Stimulated activated CD4-positive, alpha-beta T cell treated with anti-CD3 and anti-CD28 coated beads, TNF-alpha, amount 100 ng/mL, for 24 hours (primary cell): ENCODE measurements at regions not wholly inside any gene's neighbourhood (a gene's known extent, or its start where the extent isn't known, plus 50 kb on each side); places are given as distances from the start of the nearest gene placed in this dataset.

Experiments used
- DNase-seq, 3 experiments: peaks; one replicate each; pipeline ENCODE4 v3.0.0-alpha.2; 2020; ENCODE audit warnings: low read depth in 3 of 3

GRCh38 chr1:60196026-60196425, 122.5 kb upstream of the C1orf87 start:
- DNase-seq = no peak

DNA sequence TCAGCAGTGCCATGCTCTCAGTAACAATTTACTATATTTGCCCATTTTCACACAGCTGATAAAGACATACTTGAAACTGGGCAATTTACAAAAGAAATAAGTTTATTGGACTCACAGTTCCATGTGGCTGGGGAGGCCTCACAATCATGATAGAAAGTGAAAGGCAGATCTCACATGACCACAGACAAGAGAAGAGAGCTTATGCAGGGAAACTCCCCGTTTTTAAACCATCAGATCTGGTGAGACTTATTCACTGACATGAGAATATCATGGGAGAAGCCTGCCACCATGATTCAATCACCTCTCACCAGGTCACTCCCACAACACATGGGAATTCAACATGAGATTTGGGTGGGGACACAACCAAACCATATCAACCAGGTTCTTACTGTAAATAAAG, 112.1 kb upstream of the C1orf87 start:
- DNase-seq = no peak

GRCh38 chr1:60184521-60184920, 111.0 kb upstream of the C1orf87 start:
- DNase-seq = no peak

DNA sequence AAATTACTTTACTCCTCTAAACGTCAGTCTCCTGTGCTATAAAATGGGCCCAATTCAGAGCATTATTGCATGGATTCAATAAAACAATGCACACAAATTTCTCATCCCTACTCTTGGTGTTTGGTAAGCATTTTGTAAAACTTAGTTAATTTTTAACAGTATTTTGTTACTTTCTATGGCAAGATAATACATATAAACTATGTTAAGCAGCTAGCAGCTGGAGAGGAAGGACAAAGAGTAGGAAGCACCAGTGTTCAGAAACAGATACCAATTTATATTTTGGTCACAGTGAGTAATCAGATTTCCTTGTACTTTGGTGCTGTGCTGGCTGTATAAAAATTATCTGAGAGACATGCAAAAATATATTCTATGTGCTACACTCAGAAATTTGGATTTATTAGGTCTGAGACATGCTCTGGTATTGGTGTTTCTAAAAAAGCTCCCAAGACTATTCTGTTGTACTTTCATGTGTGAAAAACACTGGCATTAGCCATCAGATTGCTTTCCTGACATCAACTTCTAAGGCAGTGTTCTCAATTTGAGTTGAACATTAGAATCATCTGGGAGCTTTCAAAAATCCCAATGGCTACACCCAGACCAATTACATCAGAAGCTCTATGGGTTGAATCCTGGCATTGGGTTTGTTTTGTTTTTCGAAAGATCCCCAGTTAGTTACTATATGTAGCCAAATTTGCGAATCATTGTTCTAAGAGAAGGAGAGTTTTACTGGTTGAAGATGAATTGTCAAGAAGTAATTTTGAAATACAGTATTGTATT, 100.3 kb upstream of the C1orf87 start:
- no peak for DNase-seq

DNA sequence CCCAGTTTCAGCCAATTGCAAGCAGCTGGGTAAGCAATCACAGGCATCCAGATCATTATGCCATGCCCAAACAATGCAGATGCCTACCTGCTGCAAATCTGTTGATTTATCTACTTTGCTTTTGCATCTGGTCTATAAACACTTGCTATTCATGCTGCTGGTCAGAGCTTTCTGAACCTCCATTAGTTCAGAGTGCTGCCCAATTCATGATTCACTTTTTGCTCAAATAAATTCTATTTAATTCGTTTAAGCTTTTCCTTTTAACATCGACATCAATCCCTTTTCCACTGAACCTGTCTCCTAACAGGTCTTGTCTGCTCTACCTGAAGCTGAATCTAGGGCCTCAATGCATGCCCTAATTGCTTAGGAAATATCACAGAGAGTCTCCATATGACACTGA, 99.4 kb upstream of the C1orf87 start:
- no peak for DNase-seq

DNA sequence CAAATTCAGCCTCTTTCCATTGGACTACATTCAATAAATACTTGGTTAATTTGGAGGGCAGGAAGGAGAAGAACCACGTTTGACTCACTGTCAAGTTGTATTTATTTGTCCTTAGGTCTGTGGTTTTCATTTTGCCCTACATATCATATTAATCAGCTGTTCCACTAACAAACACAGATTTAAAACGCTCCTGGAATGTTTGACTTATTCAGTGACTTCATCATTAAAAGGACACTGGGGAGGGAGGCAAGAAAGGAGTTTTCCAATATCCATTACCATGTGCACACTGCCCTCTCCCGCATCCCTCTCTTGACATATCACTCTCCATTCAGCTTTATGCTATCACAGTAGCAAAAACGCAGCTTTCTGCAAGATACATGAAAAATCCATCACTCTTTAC, 98.2 kb upstream of the C1orf87 start:
- no peak for DNase-seq

DNA sequence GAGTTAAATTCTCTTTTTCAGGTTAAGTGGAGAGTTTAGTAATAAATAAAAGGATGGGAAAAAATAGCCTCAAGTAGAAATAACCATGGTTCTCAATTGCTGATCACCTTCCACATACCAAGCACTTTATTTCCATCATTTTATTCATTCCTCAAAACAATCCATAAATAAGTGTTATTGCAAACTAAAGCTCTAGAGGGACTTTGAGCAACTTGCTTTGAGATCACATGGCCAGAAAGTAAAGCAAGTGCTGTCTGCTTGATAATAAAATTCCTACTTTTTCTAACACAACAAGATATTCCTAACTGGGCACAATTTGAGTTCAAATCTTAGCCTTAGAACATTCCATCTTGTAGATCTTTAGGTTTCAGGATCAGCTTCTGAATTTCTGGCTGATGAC, 97.1 kb upstream of the C1orf87 start:
- no peak for DNase-seq

GRCh38 chr1:60169206-60169605, 95.6 kb upstream of the C1orf87 start:
- DNase-seq = no peak

DNA sequence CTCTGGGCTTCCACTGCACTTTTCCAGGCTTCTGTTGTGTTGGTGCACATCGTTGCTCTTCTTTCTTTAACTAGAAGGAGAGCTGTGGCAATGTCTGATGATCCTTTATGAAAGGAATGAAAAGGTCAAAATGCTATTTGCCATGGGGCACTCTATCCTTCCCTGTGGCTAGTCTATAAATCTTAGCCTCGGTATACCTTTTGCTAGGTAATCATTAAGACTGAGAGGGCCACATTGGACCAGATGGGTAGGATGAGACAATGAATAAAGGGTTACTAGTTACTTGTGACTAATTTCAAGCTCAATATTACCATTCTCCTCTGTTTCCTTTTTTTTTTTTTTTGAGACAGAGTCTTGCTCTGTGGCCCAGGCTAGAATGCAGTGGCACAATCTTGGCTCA, 89.4 kb upstream of the C1orf87 start:
- no peak for DNase-seq

GRCh38 chr1:60160141-60160540, 86.6 kb upstream of the C1orf87 start:
- DNase-seq = no peak

GRCh38 chr1:60156371-60156770, 82.8 kb upstream of the C1orf87 start:
- DNase-seq = no peak

- no peak for DNase-seq
Observed at GRCh38 chr1:60153961-60154360, 80.4 kb upstream of the C1orf87 start.

GRCh38 chr1:60152891-60153290, 79.3 kb upstream of the C1orf87 start:
- DNase-seq = no peak

GRCh38 chr1:60151311-60151710, 77.7 kb upstream of the C1orf87 start:
- DNase-seq = no peak

GRCh38 chr1:60149251-60149650, 75.7 kb upstream of the C1orf87 start:
- DNase-seq = no peak

GRCh38 chr1:60146884-60147283, 73.3 kb upstream of the C1orf87 start:
- no peak for DNase-seq

GRCh38 chr1:60145771-60146170, 72.2 kb upstream of the C1orf87 start:
- DNase-seq = no peak

DNA sequence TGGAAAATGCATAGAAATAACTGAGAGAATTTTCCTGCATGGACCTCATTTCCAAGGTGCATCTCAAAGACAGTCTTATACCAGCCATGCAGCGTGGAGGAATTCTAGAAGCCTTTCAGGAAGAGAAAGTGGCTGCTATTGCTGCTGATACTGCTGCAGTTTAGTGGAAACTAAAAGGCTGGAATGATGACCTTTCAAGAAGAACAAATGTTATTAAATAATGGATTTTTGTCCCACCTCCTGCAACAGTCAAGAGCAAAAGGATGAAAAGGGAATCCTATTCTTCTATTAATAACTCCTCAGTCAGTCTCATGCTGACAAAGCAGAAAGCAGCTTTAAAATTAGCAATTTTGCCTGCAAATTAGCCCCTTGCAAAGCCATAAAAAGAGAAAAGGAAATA, 68.2 kb upstream of the C1orf87 start:
- no peak for DNase-seq

DNA sequence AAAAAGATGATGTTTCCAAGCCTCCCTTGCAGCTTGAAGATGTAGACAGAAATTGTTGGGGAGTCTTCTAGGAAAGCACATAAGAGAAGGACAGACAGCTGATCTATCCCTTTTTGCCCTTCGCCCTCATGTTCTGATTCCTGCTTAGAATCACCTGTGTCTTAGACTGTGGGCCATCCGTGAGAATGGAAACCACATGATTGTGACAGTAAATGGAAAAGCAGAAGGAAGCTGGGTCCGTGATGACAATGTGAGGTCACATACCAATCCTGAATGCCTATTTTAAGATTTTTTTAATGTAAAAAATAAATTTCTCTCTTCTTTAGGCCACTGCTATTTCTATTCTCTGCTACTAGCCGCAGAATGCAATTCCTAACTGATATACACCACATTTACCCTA, 67.7 kb upstream of the C1orf87 start:
- no peak for DNase-seq

GRCh38 chr1:60137406-60137805, 63.8 kb upstream of the C1orf87 start:
- no peak for DNase-seq

- no peak for DNase-seq
Observed at GRCh38 chr1:60136395-60136794, 62.8 kb upstream of the C1orf87 start.

GRCh38 chr1:60134716-60135115, 61.1 kb upstream of the C1orf87 start:
- DNase-seq = no peak

DNA sequence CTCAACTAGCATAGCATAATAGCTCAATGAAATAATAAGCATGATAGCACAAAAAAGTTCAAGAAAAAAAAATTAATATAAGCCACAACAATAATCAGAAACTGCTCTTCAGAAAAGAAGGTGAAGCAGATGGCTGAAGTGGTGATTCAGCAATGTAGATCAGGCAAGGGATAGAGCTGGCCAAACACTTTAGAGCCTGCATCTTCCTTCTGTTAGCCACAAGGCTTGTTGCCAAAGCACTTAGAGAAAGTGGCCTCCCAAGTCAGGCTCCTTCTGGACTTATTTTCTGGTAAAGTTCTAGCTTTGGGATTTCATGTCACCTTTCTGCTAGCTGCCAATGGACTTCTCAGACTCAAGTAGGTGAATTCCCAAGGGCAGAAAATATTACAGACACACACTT, 60.3 kb upstream of the C1orf87 start:
- DNase-seq = no peak

DNA sequence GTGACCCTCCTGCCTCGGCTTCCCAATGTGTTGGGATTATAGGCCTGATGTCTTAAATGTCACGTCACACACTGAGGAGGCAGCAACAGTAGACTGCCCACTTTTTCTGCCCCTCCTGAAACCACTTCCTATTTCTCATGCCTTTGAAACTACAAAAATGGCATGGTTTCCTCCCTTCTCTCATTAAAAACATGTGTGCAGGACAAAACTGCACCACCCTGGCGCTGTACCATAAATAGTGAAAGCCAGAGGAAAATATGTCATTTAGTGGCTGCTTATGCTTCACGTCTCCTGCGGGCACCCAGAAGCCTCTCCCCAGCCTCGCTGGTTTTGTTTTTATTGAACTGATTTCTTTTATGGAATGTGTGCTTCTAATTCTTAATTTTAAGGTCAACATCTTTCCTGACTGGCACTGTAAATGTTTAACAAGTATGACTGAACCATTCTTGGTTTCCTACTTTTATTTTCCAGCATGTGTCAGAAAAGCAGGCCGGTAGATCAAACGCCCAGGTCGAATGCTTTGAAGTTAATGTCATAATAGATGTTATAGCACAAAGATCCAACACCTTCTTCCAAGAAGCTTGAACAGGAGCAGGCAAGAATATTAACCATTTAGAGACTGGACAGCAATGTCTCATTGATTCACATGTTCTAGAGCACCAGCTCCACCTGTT, 59.6 kb upstream of the C1orf87 start:
- DNase-seq = no peak
